ENCODE measurements at regions not wholly inside any gene's neighbourhood (a gene's known extent, or its start where the extent isn't known, plus 50 kb on each side); places are given as distances from the start of the nearest gene placed in this dataset.

DNA sequence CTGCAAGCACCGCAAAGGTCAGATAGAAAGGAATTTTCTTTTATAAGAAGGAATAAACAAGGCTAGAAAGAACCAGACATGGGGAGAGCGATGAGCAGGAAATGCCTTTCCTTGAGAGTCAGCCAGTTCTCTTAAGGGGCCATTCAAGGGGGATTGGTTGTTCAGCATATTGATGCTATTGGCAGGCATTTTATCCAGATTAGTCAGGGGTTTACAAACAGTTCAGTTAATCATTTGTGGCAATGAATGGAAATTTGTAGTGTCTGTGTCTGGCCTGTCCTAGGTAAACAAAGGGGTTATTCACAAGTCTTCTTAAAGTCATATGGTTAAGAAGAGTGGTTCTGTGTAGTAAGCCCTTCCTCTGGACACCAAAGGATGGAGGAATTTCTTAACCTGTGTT lies 184.7 kb upstream of the FRMPD4 start:
- DNase-seq: no peak

DNA sequence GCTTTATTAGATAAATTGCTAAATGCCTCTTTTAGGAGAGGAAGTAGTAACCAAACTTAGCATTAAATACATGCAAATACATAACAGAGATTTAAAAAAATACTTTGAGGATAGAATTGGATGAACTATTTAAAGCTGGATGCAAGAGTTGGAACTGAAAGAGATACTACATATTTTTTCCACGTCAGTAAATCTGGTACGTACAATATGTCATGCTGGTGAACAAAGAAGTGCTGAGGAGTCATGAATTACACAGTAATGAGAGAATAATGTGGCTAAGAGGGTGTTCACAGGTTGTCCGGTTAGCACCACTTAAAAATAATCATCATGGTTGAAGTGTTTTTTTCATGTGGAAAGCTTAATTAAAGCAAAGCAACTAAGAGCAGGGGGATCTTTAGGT lies 184.1 kb upstream of the FRMPD4 start:
- DNase-seq: no peak

DNA sequence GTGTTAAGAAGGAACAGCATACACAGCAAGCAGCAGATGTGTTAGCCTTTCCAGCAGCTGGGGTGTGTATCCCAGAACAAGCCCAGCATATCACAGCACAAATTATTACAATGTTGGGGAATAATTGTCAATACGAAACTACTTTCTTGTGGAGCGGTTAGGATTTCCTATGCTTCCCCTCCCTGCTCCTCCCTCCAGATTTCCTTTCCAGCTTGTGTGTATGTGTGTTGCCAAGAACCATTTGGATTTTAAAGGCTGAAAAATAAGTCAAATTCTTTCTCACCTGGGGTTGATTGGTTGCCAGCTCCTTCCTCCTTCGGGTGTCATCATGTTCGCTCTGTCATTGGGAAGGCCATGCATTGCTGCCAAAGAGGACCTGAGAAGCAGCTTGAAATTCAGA lies 178.2 kb upstream of the FRMPD4 start:
- DNase-seq: no peak

DNA sequence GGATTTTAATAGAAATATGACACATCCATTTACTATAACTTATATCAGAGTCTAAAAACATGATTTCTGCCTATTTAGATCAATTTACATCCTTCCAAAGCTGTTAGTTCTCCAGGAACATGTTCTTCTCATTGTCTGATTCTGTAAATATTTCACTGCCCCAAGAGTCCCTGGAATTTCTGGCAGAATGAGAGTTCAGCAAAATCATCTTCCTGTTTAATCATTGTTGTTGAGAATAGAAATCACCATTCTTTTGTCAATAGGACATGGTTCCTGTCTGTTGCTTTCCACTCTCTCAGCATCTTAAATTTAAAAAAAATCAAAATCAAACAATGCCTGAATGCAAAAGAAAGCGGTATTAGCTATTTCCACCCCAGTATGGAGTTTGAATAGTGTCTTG lies 172.8 kb upstream of the FRMPD4 start:
- no peak for DNase-seq

DNA sequence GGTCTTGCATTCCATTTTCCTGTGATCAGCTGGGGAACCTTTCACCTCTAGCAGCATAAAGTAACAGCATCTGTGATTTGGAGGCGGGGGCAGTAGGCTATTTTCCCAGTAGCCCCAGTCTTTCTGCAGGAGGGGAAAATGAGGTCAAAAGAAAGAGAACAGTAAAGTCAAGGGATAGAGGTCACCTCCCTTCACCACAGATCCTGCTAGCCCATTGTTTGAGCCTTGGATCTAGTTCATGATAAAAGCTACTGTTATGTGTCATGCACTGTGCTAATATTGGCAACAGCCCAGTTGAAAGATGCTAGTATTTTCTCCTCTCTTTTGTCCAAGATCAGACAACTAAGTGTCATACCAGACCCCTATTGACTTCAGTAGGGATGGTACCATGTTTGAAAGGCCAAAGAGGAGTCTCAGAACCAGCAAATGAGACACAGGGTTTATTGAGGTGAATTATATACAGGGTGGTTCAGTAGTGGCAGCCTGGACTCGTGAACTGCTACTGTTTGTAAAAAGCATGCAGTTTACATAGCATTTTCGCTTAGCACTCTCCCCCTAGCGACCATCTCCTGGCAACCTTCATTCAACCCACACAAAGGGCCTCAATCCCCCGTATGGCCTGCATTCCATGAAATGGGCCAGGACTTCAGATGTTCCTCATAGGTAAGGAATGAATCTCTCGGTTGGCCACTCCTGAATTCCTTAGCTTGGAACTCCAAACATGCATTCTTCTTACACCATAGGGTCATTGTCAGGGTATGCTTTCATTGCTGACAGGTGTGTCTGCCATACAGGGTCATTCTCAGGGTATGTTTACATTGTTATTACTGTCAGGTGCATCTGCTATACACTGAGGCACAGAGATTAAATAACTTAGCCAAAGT lies 170.0 kb upstream of the FRMPD4 start:
- no peak for DNase-seq

DNA sequence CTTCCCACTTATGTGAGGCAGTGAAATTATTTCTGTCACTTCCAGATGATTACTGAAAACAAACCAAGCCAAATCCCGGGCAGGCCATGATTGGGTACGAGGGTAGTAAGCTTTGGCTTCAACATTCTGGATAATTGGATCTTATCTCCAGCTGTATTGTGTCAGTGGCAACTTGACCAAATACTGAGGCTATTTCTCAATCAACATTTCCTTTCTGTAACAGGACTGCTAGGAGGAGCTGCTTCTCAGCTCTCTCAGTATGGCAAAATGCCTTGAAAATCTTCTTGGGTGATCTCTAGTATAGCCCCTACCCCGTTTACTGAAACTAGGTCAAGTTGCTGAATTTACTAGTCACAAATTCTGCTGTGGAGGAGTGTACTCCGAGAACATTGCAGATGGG lies 169.3 kb upstream of the FRMPD4 start:
- no peak for DNase-seq

DNA sequence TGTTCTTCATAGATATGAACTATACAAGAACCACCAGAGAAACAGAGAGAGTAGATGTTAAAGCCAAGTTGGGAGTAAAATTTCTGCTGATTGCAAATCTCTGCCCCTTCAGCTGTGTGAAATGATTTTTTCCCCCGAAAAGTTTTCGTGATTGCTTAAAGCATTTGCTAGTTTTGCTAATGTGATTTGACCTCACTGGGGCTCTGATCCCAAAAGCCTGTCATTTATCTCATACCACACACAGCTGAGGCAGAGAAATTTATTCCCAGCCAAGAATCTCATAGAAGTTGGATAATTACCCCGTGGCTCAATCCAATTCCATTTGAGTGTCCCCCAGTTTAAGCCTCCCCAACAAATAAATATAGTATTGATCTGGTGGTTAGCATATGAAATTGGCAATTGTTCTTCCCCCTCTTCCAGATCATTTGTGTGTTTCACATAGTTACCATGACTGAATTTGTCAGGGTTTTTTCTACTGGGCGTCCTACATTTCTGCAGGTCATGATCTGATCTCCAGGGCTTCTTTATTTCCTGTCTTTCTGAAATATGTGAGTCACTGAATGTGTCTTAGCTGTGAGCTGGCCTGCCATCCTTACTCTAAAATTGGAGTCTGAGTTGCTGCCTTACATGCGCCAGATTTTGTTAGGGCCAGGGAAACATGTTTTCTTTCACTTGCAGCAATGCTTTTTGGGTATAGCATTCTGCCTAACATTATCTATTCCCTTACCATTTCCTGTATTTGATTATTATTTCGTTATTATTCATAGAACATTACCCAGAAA lies 167.5 kb upstream of the FRMPD4 start:
- DNase-seq: no peak

DNA sequence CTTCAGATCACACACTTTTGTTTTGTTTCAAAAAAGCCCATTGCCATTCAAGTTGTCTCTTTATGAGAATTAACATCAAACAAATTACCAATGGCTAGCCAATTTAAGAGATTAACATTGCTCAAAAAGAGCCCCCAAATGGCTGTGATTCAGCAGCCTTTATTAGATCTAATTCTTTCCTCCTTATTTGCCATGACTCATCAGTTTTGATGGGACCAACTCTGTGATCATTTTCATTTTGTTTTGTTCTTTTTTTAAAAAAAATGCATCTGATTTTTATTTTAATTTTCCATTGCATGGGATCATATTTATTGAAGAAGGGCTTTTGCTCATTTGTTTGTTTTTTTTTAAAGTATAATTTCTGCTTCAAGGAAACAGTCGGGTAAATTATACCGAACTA lies 161.6 kb upstream of the FRMPD4 start:
- DNase-seq: no peak

DNA sequence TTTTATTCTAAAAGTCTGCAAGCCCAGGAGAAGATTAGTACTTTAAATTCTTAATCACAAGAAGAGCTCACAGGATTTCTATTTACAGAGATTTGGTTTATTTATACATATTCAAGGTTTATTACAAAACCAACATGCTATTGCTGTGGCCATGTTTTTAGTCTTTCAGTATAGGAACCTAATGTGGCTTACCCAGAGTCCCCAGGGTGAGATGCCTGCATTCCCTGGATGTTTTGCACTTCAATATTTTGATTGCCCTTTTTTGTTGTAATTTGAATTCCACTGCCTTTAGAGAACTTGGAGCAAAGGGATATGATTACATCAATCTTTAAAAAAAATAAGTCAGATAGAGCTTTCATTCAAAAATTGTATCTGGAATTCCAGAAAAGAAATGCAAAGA lies 146.0 kb upstream of the FRMPD4 start:
- no peak for DNase-seq

DNA sequence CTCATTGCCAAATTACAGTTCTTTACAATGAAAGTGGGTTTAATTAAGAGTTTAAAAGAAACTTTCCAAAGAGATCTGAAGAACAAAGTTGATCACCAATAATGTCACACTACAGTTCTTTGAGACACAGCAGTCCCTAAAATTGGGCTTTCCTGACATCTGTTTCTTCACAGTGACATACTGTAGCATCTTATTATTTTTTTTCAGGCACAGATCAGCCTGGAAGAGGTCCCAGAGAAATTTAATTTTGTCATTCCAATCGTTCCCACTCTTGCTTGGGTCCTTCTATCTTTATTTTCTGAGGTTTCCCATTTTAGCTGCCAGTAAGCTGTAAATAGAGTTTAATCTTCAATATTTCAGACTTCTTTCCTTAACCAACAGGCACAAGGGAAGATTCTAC lies 143.1 kb upstream of the FRMPD4 start:
- DNase-seq: no peak

DNA sequence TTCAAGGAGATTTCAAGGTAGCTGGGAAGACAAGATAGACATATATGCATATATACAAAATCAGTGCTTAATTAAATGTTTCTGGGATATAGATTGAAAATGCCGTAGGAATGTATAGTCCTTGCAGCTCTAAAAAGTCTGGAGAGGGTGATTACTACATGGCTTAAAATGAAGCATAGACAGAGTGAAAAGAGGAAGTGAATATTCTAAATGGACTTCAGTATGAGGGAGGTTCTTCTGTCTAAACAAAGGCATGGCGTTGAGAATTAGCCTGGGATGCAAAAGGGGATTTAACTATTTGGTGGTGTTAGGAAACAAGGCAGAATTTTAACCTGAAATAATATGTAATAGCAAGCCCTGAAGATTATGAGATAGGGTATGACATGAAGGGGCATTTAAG lies 141.5 kb upstream of the FRMPD4 start:
- no peak for DNase-seq

DNA sequence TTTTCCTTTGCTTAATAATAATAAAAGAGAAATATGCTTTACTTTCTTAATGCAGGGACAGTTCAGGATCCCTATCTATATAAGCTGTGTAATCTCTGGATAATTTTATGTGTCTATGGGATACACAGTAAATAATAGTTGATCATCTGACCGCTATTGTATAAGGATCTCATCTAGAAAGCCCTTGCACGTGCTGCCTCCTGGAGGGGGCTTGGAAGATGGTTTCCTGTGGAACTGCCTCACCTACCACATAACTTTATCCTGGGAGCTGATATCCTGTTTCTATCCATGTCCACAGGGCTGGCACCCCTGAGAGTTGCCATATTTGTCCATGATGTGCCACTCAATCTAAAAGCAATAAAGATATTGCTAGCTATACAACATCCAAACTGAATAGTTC lies 139.3 kb upstream of the FRMPD4 start:
- no peak for DNase-seq

DNA sequence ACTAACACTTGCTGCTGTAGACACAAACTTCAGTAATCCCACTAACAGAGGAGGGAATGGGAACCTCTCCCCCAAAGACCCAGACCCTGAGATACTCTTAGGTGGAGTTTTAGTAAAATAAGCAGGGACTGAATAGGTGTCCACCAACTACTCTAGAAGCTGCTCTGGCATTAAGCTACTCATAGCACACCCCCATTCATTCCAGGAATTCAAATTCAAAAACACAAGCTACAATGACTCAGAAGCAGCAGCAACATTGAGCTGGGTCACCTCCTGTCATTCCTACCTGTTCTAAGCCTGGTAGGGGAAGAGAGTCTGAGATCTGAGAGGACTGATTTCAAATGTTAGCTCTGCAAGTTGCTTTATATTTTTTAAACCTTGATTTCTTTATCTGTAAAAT lies 135.4 kb upstream of the FRMPD4 start:
- DNase-seq: no peak

DNA sequence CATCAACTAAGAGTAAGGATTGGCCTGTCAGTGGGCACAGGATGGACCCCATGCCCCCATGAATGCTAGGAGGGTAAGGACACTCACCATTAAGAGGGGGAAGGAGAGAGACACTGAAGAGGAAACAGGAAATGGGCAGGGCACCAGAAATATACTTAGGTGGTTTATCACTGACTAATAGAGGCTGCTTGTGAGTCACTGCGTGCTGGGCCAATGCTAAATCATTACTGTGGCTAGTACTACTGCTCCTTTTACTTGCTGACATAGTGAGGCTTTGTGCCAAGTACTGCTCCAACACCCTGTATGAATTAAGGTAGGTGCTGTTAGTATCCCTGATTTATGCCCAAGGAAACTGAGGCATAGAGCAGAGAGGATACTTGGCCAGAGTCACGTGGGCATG lies 130.4 kb upstream of the FRMPD4 start:
- no peak for DNase-seq

DNA sequence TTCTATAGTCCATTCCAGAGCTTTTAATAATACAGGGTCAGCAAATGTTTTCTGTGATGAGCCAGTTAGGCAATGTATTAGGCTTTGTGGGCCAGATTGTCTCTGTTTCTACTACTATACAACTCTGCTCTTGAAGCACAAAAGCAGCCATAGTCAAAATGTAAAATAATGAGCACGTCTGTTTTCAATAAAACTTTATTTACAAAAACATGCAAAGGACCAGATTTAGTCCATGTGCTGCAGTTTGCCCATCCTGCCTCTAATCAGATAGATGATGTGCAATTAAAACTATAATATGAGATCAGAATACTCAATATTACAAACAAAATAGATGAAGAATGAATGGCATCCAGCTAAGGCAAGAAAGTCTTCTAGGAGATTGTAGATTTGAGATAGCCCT lies 127.8 kb upstream of the FRMPD4 start:
- no peak for DNase-seq

DNA sequence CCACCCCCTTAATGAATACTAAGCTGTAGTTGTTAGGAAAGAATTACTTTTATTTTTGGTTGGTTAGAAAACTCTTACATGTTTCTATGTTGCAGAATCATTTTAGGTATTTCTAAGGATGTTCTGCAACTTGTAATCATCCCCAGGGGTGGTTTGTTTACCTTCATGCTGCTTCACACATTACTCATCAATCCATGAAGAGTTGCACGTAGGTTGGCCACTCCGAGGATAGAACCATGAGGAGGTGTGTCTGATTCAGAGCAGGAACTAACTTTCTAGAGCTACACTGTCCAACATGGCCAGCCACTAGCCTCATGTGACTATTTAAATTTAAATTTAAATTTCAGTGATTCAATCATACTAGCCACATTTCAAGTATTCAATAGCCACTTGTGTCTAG lies 127.2 kb upstream of the FRMPD4 start:
- no peak for DNase-seq

DNA sequence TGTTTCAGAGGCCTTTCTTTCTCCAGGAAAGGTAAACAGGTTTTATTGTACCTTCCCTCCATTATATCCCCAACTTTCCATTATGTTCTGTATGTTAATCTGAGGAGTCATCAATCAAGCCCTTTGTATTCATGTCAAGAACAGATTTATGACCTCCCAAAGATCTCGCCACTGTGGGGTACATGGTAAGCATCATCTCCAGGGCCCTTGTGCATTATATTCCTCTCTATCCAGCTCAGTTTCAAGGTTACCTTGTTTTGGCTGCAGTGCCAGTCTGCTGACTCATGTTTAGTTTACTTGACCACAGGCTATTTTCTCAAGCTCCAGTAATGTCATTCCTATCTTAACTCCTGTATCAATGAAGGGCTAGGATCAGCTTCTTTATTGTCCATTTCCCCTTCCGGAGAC lies 125.1 kb upstream of the FRMPD4 start:
- DNase-seq: no peak

DNA sequence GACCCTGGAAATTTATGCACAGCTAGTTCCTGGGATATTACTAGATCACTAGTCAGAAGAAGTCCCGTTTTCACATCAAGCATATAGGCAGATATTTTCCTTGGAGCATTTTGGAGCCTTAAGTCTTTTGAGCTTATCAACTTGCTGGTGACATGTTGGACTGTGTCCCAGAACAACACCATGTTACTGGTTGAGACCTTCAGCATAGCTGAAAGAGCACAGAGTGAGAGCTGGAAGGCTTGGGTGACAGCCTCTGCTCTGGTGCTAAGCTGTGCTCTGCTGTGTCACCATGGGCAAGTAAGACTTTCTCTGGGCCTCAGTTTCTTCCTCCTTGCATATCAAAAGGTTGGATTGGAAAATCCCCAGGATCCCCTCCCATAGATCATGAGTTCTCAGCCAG lies 116.6 kb upstream of the FRMPD4 start:
- no peak for DNase-seq

DNA sequence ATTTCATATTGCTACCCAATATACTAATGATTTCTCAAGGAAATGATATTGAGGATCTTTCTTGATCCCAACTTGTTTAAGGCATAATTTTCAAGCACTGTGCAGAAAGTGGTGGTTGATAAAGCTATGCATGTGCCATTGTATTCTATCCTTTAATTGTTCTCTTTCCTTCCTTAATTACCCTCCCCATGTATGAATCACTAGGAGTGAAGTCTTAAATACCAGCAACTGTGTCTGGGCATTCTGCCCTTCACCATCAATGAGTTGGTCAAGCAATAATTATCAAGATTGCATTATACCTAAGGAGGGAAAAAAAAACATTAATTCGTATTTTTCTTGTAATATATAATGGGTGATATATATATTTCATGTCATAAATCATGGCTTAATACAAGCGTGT lies 111.8 kb upstream of the FRMPD4 start:
- no peak for DNase-seq

DNA sequence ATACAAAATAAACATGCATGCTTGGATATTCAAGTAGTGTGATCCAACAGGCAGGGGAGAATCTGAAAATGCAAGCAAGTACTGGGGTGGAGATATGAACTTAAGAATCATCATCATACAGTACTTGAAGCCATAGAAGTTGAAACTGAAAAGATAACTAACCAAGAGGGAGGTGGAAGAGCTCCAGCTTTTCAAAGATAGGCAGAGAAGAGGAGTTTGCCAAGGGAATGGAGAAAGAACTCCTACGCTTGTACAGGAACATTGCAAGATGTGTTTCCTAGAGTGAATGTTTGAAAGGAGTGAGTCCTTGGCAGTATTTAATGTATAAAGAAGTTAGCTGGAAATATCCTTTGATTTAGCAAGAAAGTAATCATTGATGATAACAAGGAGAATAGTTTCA lies 106.2 kb upstream of the FRMPD4 start:
- no peak for DNase-seq

DNA sequence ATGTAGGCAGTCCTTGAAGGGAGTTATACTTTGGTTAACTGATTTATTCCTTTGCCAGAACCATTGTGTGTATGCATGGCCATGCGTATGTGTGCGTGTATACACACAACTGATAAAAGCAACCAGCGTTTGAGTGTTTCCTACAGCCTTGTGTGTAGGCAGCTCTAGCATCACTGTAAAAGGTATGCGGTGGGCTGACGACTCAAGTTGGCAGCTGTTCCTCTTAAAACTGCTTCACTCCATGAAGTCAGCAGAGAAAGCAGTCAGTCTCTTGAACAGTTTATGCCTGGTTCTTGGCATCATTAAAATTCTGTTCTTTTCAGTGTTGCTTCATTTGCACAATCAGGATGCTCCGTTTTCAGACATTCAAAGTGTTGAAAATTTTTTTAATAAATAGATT lies 103.5 kb upstream of the FRMPD4 start:
- no peak for DNase-seq

DNA sequence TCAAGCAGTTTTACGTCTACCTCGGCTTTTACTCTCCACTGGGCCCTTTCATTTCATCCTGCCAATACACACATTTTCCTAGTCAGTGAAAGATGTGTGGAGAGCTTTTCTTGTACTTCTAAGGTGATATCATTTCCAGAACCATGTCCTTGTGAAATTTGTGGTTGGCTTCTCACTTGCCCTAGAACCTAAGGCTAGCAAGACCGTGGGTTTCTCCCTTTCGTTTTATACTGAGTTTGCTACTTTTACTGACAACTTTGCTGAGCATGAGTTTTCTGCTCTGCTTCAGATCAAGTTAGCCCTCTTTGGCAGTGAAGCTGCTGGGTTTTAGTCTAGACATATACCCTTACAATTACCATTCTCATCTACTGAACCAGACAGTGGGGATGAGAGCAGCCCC lies 95.7 kb upstream of the FRMPD4 start:
- no peak for DNase-seq

DNA sequence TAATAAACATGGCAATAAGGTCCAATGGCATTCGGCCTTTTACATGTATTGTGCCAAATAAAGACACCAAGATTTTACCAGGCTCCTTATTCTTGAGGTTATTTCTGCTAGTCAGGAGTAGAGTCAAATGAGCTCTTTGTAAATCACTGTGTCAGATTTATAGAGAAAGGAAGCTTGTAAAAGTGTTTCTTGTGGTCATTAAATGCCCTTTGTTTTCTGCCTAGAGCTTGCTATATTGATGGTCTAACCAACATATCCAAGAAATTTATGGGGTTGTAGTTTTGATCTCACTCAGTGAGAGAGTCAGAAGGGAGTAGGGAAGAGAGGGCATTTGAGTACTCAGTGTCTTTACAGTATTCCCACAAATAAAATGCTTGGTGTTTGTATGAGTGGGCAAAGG lies 86.2 kb upstream of the FRMPD4 start:
- no peak for DNase-seq

DNA sequence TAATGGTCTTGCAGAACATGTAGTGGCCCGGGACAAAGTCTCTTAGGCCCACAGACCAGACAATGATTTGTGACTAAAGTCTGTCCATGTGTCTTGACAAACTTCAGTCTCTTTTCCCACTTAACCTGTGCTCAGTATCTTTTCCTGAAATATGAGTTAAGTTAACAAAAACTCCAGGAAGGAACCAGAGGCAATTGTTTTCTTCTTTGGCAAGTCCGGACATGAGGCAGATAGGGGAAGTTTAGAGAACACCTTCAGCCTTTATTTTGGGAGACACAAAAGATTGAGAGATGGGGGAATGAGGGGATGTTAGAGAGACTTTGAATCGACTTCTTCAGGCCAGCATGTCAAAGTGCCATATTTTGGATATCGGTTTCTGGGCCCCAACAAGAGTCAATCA lies 80.2 kb upstream of the FRMPD4 start:
- DNase-seq: no peak

Data from stimulated activated CD8-positive, alpha-beta memory T cell treated with anti-CD3 and anti-CD28 coated beads, Interleukin-4, amount 100 ng/mL, for 48 hours (primary cell).